GM18870 (cell line): ENCODE measurements at regions not wholly inside any gene's neighbourhood (a gene's known extent, or its start where the extent isn't known, plus 50 kb on each side); places are given as distances from the start of the nearest gene placed in this dataset.

Experiments used
- ATAC-seq: cut with Tn5 transposase; IDR thresholded peaks from one replicate; pipeline ENCODE4 v1.9.1; 2021; ENCODE audit warnings: moderate library complexity; ENCODE audit not compliant: unreplicated experiment

DNA sequence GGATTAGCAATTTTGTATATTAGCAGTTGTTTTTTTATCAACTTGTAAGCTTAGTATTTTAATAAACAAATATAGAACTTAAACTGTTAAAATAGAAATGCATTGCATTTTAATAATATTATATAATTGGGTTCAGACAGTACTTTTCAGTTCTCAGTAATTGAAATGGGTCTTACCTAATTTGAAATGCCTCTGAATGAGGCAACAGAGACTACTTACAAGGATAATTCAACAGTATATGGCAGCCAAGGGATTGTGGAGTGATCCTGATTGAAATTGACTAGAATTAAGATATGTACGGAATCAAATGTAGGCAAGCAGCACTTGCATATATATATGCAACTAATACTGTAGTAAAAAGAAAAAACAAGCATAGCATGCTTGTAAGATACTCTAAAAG, 1503.9 kb upstream of the MIR17HG start:
- no peak for ATAC-seq

DNA sequence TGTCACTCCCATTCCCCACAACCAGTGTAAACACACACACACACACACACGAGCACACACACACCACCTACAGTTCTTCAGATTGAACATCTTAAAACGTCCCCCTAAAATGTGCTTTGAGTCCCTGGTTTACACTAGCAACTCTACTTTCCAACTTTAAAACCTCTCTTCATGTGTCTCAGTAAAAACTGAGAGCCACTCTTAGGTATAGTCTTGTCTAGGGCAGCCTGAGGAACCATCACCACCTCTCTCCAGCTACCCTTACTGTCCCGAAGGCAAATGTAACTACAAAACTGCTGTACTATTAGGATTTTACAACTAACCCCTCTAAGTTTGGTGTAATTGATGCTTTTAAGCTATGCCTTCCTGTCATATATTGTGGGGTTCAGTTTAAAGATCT, 1501.6 kb upstream of the MIR17HG start:
- ATAC-seq: no peak

DNA sequence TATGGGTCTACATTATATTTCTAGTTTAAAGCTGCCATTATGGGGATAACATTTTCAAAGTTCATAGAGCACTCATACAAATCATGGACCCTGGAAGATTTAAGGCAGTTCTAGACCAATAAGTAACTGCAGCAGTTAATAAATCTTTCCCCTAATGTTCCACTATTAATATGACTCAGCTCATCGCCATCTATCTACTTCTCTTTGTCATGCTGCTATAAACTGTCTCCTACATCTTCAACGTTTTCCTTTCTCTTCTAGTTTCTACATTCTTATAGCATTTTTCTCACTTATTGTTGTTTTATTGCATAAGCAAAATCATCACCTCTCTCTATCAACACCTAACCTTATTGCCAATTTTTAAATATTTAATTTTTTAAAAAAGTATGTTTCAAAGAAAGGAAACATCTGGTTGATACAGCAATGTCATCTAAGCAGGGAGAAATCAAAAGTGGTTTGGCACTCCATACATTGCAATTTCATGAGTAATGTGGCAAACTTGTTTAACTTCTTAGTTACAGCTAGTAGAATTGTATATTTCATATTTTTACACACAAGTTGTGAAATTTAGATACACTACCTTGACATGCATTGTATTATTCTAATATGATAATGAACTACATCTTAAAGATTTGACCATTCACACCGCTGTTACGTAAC, 1500.4 kb upstream of the MIR17HG start:
- ATAC-seq: no peak

DNA sequence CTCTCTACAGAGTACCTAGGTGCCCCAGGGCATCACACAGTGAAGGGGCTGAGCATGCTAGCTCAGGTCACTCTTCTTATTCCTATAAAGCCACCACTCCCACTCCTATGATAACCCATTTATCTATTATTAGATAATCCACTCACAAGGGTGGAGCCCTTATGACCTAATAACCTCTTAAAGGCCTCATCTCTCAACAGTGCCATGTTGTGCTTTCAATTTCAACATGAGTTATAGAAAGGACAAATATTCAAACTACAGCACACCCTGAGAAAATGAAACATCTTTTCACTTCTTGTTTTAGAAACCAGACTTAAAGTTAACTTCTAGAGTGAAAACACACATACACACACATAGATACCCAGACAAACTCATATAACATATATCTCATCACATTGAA, 1494.9 kb upstream of the MIR17HG start:
- no peak for ATAC-seq

DNA sequence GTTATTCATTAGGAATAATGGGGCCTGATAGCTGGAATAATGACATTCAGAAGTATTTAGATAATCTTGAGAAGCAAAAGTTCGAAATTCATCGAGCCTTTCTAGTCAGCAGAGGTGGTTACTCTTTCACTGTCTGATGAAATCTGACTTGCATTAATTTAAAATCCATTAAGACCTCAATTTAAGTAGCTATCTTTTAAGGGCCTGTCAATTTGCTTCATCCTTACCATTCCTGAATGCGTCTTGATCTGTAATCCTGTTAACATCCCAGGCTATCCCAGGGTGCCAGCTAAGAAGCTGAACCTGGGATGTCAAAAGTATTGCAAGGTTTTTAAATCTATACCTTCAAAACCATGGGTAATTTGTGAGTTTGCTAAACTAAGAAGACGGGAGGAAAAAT, 1491.0 kb upstream of the MIR17HG start:
- ATAC-seq: no peak

DNA sequence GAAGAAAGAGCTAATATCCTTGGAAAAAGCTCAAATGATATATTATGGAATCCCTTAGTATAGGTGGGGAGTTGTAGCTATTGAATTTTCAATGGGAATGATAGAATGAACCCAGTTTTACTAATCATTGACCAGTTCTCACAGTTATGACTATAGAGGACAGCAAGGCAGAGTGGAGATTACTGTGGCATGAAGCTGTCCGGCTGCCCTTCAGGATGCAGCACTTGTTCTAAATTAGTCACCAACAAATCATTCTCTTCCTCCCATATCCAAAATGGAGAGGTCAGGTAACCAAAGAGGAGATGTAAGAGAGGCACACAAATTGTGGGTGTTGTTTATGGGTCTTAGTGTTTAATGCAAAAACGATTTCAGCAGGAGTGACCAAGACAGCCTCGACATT, 1490.0 kb upstream of the MIR17HG start:
- no peak for ATAC-seq

DNA sequence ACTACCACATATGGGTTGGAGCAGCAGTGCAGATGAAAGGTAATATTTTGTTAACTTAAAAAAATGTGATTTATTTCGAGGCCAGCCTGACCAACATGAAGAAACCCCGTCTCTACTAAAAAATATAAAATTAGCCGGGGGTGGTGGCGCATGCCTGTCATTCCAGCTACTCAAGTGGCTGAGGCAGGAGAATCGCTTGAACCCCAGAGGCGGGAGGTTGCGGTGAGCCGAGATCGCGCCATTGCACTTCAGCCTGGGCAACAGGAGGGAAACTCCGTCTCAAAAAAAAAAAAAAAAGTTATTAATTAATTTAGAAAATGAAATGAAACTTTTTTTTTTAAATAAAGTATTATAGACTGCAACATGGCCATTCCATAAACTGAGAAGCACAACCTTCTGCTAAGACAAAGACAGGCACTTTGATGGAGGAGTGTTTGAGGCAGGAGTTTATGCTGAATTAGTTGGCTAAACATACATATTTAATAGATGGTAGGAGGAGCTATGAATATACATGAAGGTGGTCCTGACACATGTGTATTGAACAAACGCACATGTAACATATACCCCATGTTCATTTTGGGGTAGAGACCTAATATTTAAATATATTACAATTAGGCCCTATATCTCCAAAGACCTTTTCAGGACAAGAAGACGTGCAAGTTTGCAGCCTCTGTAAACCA, 1485.3 kb upstream of the MIR17HG start:
- ATAC-seq: no peak

DNA sequence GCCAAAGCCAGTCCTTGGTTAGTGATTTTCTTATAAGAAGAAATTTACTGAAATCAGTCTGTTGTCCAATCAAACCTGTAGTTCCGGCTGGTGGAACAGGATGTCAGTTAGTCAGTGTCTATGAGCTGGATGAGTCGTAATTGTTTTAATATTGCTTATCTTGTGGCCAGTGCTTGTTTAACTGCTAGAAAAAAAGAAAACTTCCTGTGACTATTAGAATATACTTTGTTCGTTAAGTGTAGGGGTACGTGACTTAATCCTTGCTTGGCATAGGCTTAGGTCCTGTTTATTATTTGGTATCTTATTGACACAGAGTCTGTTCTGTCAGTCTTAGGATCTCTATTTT, 1484.8 kb upstream of the MIR17HG start:
- no peak for ATAC-seq

DNA sequence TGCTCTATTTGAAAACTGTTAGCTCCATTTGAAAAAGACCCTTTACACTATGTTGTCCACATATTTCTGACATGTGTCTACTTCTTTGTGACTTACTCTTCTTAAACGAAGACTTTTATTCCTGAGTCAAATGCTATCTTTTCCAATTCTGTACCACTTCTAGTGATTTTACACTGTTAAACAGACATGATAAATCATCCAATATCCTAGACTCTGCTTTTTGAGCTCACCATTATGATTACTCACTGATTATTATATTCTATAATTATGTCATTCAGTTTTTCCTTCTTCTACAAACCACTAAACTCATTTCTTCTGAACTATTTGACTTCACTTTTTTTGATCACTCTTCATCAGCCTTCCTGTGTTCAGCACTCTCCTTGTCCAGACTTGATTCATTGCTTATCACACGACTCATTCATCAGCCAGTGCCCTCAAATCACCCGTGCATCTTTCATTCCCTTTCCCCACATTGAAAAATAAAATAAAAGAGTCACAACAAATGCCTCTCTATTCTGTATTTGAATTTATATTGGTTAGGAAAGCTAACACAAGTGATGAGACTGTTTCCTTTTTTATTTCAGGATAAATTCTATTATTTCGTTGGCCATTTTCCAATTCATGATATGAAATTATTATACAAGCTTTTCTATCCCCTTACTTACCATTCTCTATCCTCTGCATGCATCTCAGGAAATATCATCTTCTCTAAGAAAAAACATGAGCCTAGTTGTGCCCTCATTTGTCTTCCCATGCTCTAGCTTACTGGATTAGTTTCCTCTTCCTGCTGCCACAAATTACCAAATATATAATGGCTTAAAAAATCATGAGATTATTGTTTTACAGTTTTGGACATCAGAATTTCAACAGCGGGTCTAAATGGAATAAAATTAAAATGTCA, 1482.1 kb upstream of the MIR17HG start:
- ATAC-seq: no peak

DNA sequence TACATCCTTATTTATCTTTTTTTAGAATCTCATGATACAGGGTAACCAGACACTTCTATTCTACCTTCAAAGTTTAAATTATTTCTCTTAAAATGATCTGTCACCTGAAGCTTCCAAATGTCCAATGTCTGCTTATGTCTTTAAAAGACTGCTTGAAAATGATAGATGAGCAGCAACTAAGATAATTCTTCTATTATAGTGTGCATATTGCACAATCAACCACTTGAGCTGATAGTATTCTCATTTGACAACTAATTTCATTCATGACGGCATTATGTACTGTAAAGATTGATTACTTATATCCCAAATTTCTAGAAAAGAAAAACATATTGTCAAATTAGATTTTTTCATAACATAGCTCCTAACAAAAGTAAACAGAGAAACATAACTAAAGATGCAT, 1478.2 kb upstream of the MIR17HG start:
- ATAC-seq: no peak

DNA sequence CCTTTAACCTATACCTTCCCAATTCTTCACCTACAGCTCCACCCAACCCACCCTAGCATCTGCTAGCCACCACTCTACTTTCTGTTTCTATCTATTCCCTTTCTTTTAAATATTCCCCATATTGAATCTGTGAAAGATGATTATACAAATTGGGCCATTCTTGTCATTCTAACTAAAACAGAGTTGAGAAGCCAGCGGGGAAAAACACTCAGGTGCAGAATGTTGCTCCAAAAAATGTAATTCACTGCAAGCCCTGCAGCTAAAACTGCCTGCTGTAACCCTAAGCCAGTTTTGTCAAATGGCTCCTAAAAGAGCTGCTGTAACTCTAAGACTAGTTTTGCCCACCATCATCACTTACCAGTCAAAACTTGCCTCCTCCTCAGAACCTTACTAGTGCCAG, 1468.6 kb upstream of the MIR17HG start:
- no peak for ATAC-seq

DNA sequence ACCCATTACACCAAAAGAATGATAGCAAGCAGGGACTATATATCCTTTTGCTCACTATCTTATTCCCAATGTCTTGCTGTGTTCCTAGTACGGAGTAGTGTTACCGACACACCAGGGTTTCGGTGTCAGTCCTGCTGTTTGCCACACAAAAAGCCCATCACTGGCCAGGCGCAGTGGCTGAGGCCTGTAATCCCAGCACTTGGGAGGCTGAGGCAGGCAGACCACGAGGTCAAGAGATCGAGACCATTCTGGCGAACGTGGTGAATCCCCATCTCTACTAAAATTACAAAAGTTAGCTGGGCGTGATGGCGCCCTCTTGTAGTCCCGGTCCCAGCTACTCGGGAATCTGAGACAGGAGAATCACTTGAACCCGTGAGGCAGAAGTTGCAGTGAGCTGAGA, 1467.3 kb upstream of the MIR17HG start:
- no peak for ATAC-seq

DNA sequence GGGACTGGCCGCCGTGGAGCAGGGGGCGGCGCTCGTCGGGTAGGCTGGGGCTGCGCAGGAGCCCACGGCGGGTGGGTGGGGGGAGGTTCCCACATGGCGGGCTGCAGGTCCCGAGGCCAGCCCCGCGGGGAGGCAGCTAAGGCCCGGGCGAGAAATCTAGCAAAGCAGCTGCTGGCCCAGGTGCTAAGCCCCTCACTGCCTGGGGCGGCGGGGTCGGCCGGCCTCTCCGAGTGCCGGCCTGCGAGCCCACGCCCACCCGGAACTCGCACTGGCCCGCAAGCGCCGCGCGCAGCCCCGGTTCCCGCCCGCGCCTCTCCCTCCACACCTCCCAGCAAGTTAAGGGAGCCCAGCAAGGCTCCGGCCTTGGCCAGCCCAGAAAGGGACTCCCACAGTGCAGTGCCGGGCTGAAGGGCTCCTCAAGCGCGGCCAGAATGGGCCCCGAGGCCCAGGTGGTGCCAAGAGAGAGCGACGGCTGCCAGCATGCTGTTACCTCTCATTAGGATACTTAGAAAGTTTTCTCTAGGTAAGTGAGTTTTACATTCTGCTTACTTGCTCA, 1463.5 kb upstream of the MIR17HG start:
- ATAC-seq: no peak

DNA sequence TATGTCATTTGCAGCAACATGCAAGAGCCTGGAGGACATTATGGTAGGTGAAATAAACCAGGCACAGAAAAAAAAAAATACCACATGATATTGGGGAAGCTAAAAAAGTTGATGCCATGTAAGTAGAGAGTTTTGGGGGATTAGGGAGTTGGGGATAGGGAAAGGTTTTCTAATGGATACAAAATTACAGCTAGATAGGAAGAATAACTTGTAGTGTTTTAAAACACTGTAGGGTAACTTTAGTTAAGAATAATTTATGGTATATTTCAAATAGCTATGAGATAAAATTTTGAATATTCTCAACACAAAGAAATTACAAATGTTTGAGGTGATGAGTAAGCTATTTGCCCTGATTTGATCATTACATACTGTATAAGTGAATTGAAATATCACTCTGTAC, 1456.7 kb upstream of the MIR17HG start:
- ATAC-seq: no peak

DNA sequence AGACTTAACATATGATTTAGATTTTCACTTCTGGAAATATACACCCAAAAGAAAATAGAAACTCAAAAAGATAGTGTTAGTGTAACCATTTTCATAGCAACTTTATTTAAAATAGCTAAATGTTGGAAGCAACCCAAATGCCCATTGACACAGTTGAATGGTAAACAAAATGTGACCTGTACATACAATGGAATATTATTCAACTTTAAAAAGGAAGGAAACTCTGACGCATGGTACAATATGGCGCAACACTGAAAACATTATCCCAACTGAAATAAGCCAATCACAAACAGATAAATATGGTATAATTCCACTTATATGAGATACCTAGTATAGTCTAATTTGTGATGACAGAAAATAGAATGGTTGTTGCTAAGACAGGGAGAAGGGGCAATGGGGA, 1456.1 kb upstream of the MIR17HG start:
- ATAC-seq: no peak

DNA sequence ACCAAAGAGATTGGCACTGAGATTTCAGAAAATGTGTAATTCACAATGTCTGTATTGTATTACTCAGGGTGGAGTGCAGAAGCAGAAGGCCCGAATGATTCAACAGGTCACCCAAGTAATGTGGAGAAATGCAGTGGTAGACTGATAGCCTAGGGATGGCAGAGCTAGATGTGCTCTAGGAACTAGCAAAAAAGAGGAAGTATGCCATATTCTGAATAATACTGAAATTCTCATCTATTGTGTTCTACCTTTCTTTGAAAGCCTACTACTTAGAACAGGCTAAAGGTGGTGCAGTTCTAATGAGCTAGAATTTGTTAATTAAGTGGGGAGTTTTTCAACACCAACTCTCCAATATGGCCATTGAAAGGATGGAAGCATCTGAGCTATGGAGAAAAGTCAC, 1449.8 kb upstream of the MIR17HG start:
- ATAC-seq: peak; percentile 67

DNA sequence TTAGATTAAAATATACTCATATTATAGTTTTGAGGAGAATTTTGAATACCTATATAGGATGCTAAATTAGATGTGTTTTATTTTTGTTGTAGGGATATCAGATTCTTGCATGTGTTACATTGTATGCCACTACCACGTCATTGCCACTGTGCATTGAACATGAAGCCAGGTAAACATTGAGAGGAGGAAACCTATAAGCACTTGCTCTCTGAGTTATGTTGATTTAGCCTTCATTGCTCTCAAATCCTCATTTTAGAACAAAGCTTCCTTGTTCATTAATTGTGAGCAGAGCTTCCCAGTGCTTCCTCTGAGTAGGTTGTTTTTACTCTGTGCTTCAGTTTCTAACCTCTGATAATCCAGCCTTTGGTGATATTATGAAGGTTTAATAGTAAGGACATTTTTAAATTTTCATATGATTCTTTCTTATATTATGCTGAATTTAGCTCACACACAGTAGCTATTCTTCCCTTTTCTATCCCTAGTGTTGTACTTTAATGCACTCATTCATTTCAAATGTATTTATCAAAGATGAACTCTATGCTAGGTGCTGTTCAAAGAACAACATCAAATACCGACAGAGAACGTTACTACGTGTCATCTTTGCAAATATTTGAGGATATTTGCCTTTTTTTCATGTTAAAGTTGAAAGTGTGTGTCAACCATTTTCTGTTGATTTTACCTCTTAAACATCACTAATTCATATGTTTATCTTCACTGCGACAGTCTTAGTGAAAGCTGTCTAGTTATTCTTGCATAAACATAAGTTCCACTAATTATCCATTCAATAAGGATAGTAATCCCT, 1448.0 kb upstream of the MIR17HG start:
- no peak for ATAC-seq

DNA sequence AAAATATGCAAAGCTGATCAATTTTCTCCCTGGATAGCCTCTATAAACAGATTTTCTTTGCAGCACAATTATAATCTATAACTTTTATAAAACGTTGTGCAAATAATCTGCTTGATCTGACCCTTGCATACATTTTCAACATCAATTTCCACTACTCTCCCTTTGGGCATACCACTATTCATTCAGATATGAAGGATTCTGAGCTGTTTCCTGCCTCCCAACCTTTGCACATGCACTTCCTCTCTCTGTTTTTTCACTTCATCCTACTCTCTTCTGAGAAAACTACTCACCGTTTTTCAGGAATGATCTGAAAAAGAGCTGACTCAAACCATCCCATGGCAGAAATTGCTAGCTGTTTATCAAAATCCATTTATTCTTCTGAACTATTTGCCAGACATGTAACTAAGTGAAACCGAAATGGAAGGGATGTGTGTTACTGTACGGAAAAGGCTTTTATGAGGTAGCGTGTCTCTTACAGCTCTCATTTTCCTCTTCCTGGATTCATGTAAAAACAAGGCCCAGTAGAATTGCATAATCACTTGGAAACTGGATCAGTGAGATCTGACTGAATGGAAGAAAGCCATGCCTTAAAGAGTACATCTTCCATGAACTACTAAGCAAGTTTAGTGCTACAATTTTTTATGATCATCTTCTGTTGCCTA, 1447.3 kb upstream of the MIR17HG start:
- ATAC-seq: no peak

DNA sequence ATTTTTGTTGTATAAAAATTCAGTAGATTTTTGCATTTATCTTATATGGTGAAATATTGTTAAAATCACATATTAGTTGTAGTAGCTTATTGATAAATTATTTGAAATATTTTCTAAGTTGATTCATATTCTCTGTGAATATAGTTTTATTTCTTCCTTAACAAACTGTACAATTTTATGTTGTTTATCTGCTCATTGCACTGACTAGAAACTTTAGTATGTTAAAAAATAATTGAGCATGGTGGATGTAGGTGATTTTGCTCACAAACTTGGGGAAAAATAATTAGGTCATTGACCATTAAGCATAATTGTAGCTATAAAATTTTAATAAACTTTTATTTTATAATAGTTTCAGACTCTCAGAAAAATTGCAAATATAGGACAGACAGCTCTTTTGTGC, 1445.3 kb upstream of the MIR17HG start:
- ATAC-seq: no peak

DNA sequence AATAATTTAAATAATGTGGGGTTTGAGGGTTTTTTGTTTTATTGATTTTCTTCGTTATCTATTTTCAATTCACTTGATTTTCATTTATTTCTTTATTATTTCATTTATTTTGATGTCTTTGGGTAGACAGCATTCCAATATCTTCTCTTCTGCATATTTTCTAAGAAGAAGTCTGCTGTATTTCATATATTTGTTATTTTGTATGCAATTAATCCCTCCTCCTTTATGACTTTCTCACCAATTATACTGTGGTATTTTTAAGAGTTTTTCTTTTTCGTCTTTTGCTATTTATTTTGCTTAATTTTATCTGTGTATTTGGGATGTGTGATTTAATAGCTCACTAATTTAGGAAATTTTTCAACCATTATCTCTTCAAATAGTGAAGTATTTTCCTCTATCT, 1444.4 kb upstream of the MIR17HG start:
- ATAC-seq: no peak
